ENCODE measurements at regions not wholly inside any gene's neighbourhood (a gene's known extent, or its start where the extent isn't known, plus 50 kb on each side); places are given as distances from the start of the nearest gene placed in this dataset.

GRCh38 chr11:130548491-130548833 is 100.0 kb downstream of the ADAMTS15 start:
- H3K27ac Mint-ChIP-seq (ENCODE audit: unreplicated experiment): no peak overlapping the region
- DNase-seq (ENCODE audit: low read depth, low spot score): no peak
- no peak for TF ChIP-seq CTCF (conservative IDR thresholded peaks at IDR 0.05)
- H3K9me3 Mint-ChIP-seq: no peaks in the 10 kb centered on the region
- H3K4me1 Mint-ChIP-seq: no peaks in the 10 kb centered on the region
- H3K4me3 Mint-ChIP-seq: no peak overlapping the region
- H3K27me3 Mint-ChIP-seq (ENCODE audit: low read depth): no peaks in the 10 kb centered on the region
- H3K36me3 Mint-ChIP-seq (ENCODE audit: low read depth): no peaks in the 10 kb centered on the region

GRCh38 chr11:130549393-130549999 is 101.1 kb downstream of the ADAMTS15 start:
- Mint-ChIP-seq H3K4me1 (no peaks in the 10 kb centered on the region), H3K27ac (ENCODE audit: unreplicated experiment) (no peak overlapping the region), H3K36me3 (ENCODE audit: low read depth) (no peaks in the 10 kb centered on the region), H3K27me3 (ENCODE audit: low read depth) (no peaks in the 10 kb centered on the region), H3K9me3 (no peaks in the 10 kb centered on the region), H3K4me3 (no peak overlapping the region)
- no peak for TF ChIP-seq CTCF (conservative IDR thresholded peaks at IDR 0.05)
- no peak for DNase-seq (ENCODE audit: low read depth, low spot score)

- no peak for TF ChIP-seq CTCF (conservative IDR thresholded peaks at IDR 0.05)
- H3K4me3 Mint-ChIP-seq: no peak overlapping the region
- no peaks in the 10 kb centered on the region for H3K36me3 Mint-ChIP-seq (ENCODE audit: low read depth)
- DNase-seq (ENCODE audit: low read depth, low spot score): no peak
- no peaks in the 10 kb centered on the region for H3K4me1 Mint-ChIP-seq
- H3K27ac Mint-ChIP-seq (ENCODE audit: unreplicated experiment): no peak overlapping the region
- no peaks in the 10 kb centered on the region for H3K9me3 Mint-ChIP-seq
- H3K27me3 Mint-ChIP-seq (ENCODE audit: low read depth): no peaks in the 10 kb centered on the region
These were observed 101.7 kb downstream of the ADAMTS15 start for GRCh38 chr11:130550150-130550549.

GRCh38 chr11:130550984-130551383 is 102.5 kb downstream of the ADAMTS15 start:
- Mint-ChIP-seq H3K27me3 (ENCODE audit: low read depth) (no peaks in the 10 kb centered on the region), H3K4me1 (no peaks in the 10 kb centered on the region), H3K9me3 (no peaks in the 10 kb centered on the region), H3K36me3 (ENCODE audit: low read depth) (no peaks in the 10 kb centered on the region), H3K27ac (ENCODE audit: unreplicated experiment) (no peak overlapping the region), H3K4me3 (no peak overlapping the region)
- no peak for DNase-seq (ENCODE audit: low read depth, low spot score)
- TF ChIP-seq CTCF (conservative IDR thresholded peaks at IDR 0.05): no peak

- no peak for DNase-seq (ENCODE audit: low read depth, low spot score)
- H3K4me3 Mint-ChIP-seq: no peak overlapping the region
- H3K27me3 Mint-ChIP-seq (ENCODE audit: low read depth): no peaks in the 10 kb centered on the region
- no peaks in the 10 kb centered on the region for H3K36me3 Mint-ChIP-seq (ENCODE audit: low read depth)
- no peak for TF ChIP-seq CTCF (conservative IDR thresholded peaks at IDR 0.05)
- no peak overlapping the region for H3K27ac Mint-ChIP-seq (ENCODE audit: unreplicated experiment)
- no peaks in the 10 kb centered on the region for H3K4me1 Mint-ChIP-seq
- H3K9me3 Mint-ChIP-seq: no peaks in the 10 kb centered on the region
These were observed 102.9 kb downstream of the ADAMTS15 start for GRCh38 chr11:130551388-130551787.

GRCh38 chr11:130553306-130553705 is 104.9 kb downstream of the ADAMTS15 start:
- TF ChIP-seq CTCF (conservative IDR thresholded peaks at IDR 0.05): no peak
- no peaks in the 10 kb centered on the region for H3K4me1 Mint-ChIP-seq
- no peak for DNase-seq (ENCODE audit: low read depth, low spot score)
- no peak overlapping the region for H3K4me3 Mint-ChIP-seq
- H3K9me3 Mint-ChIP-seq: no peaks in the 10 kb centered on the region
- no peaks in the 10 kb centered on the region for H3K27me3 Mint-ChIP-seq (ENCODE audit: low read depth)
- no peaks in the 10 kb centered on the region for H3K36me3 Mint-ChIP-seq (ENCODE audit: low read depth)
- no peak overlapping the region for H3K27ac Mint-ChIP-seq (ENCODE audit: unreplicated experiment)
